ENCODE measurements at regions not wholly inside any gene's neighbourhood (a gene's known extent, or its start where the extent isn't known, plus 50 kb on each side); places are given as distances from the start of the nearest gene placed in this dataset.

DNA sequence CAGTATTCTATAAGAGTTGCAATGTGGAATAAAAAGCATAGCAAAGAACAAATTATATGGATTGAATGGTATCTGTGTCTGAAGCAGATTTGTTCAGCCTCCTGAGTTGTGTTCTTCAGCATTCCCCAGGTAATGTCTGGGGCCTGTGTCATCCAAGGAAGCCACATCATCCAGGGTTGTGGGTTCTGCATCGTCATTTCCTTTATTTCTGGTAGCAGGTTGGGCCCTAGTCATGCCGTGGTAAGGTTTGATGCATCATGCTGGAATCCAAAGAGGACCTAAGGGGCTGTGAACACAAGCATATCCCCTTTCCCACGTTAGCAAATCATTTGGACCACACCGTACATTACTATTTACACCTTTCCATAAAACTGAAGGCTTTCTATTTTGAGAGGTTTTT, 131.0 kb upstream of the ZNF91 start:
- Mint-ChIP-seq H3K36me3 (no peaks in the 10 kb centered on the region), H3K27ac (no peak overlapping the region), H3K27me3 (no peaks in the 10 kb centered on the region), H3K4me3 (no peak overlapping the region), H3K4me1 (peaks cover 2% of the 10 kb centered on the region), H3K9me3 (peaks cover 10% of the 10 kb centered on the region)
- no peak for ATAC-seq (ENCODE audit: low read depth)
- no peak for DNase-seq (ENCODE audit: low spot score in 2 of 2)

DNA sequence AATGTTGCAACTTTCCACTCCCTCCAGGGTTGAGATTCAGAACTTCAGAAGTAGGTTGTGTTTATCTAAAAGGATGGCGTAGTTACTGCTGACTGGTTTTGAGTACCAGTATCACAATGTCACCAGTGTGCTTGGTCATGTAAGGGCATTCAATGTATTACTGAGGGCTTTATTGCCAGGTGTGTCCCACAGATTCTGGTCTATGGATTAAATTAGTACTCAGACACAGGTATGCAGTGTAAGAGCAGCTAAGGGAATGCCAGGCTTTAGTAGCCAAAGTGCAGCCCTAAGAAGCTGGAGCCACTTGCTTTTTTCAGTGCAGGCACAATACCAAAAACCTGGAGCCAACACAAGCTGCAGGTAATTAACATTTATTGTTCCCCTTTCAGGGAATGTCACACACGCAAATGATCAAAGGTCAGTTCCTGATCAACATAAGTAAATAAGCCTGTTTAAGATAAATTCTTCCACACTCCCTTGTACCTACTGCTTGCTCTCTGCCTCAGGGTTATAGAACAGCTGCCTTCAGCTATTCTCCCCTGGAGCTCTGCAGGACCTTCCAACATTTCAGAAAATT, 130.1 kb upstream of the ZNF91 start:
- H3K36me3 Mint-ChIP-seq: no peaks in the 10 kb centered on the region
- H3K4me1 Mint-ChIP-seq: peaks cover 2% of the 10 kb centered on the region

DNA sequence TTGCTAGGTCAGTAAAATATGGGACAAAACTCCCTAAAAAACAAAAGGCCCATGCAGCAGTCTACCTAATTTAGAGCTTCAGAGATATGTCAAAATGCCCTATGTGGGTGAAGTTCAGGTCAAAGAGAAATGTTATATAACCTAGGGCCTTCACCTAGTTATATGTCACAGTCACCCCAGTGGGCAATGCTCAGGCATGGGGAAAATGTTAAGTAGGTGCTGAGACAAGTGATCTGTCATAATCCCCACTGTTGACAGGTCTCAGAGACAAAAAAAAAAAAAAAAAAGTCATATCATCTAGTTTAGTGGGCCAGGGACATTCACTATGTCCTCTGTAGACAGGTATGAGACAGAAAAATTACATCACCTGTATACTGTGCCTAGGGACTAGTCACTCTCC, 128.6 kb upstream of the ZNF91 start:
- no peak for ATAC-seq (ENCODE audit: low read depth)
- Mint-ChIP-seq H3K27me3 (peaks cover 2% of the 10 kb centered on the region), H3K4me3 (no peak overlapping the region), H3K9me3 (peaks cover 10% of the 10 kb centered on the region), H3K4me1 (peaks cover 2% of the 10 kb centered on the region), H3K36me3 (no peaks in the 10 kb centered on the region), H3K27ac (no peak overlapping the region)
- no peak for DNase-seq (ENCODE audit: low spot score in 2 of 2)

More for the DNA sequence above, 130.1 kb upstream of the ZNF91 start:
- no peak overlapping the region for H3K27ac Mint-ChIP-seq
- peaks cover 10% of the 10 kb centered on the region for H3K9me3 Mint-ChIP-seq
- ATAC-seq (ENCODE audit: low read depth): no peak
- H3K4me3 Mint-ChIP-seq: no peak overlapping the region
- no peak for DNase-seq (ENCODE audit: low spot score in 2 of 2)
- no peaks in the 10 kb centered on the region for H3K27me3 Mint-ChIP-seq

DNA sequence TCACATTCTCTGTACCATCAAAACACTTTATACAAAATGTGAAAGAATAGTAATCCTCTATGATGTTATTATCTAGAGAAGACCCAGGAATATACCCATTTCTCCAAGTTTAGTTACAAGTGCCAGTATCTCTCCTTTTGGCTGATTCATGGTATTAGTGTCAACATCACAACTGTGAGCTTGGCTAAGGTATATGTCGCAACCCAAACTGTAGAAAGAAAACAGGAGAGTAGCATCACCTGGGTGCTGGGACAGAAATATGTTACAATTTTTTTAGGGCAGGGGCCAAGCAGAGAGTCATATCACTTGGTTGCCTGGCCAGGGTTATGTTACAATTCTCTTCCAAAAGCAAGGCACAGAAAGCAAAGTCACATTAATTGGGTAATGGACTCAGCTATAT, 127.2 kb upstream of the ZNF91 start:
- no peak for ATAC-seq (ENCODE audit: low read depth)
- no peak for DNase-seq (ENCODE audit: low spot score in 2 of 2)
- Mint-ChIP-seq H3K36me3 (no peaks in the 10 kb centered on the region), H3K27me3 (peaks cover 3% of the 10 kb centered on the region), H3K4me1 (no peaks in the 10 kb centered on the region), H3K9me3 (peaks cover 9% of the 10 kb centered on the region), H3K27ac (no peak overlapping the region), H3K4me3 (no peak overlapping the region)

DNA sequence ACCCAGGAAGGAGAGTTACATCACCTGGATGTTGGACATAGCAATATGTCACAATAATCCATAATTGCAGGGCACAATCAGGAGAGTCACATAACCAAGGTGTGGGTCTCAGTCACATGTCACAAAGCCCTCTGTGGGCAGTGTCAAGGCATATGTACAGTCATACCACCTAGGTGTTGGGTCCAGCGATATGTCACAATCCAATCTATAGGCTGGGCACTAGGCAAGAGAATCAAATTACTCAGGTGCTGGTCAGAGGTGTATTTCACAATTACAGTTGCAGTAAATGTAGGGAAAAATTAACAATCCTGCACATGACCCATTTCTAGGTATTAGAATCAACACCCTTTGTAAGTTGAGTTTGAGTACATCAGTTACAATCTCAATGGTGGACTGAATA, 126.2 kb upstream of the ZNF91 start:
- Mint-ChIP-seq H3K27me3 (peaks cover 3% of the 10 kb centered on the region), H3K36me3 (no peaks in the 10 kb centered on the region), H3K4me3 (no peak overlapping the region), H3K27ac (no peak overlapping the region), H3K9me3 (peaks cover 9% of the 10 kb centered on the region), H3K4me1 (no peaks in the 10 kb centered on the region)
- DNase-seq (ENCODE audit: low spot score in 2 of 2) (no peak), ATAC-seq (ENCODE audit: low read depth) (no peak)

DNA sequence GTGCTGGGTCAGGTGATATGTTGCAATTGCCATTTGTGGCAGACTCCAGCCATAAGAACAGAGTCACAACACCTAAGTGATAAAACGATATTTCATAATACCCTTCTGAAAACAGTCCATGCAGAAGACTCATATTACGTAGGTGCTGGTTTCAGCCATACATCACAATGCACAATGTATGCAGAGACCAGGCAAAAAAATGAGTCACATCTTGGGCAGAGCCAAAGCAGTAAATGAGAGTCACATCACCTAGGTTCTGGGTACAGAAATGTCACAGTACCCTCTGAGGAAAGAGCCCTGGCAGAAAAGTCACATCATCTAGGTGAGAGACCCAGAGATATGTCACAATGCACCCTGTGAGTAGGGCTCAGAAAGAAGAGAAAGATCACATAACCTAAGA, 125.2 kb upstream of the ZNF91 start:
- no peak for ATAC-seq (ENCODE audit: low read depth)
- peaks cover 3% of the 10 kb centered on the region for H3K27me3 Mint-ChIP-seq
- no peak overlapping the region for H3K27ac Mint-ChIP-seq
- DNase-seq (ENCODE audit: low spot score in 2 of 2): no peak
- H3K4me3 Mint-ChIP-seq: no peak overlapping the region
- no peaks in the 10 kb centered on the region for H3K36me3 Mint-ChIP-seq
- H3K4me1 Mint-ChIP-seq: no peaks in the 10 kb centered on the region
- H3K9me3 Mint-ChIP-seq: peaks cover 4% of the 10 kb centered on the region

DNA sequence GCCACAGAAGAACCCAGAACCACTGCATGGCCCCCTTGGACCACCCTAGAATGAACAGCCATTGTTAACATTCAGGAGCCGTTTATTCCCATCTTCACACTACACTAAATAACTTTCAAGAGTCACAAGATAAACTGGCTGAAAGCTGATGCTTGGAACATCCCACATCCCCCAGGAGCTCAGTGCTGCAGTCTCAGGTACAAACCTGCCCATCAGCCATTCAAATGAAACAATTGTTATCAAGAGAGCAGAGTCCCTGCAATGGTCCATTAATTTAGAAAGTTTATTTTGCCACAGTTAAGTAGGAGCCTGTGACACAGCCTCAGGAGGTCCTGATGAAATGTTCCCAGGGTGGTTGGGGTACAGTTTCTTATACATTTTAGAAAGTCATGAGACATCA, 123.8 kb upstream of the ZNF91 start:
- Mint-ChIP-seq H3K4me1 (no peaks in the 10 kb centered on the region), H3K4me3 (no peak overlapping the region), H3K9me3 (peaks cover 4% of the 10 kb centered on the region), H3K36me3 (no peaks in the 10 kb centered on the region), H3K27me3 (peaks cover 3% of the 10 kb centered on the region), H3K27ac (no peak overlapping the region)
- ATAC-seq (ENCODE audit: low read depth) (no peak), DNase-seq (ENCODE audit: low spot score in 2 of 2) (no peak)

DNA sequence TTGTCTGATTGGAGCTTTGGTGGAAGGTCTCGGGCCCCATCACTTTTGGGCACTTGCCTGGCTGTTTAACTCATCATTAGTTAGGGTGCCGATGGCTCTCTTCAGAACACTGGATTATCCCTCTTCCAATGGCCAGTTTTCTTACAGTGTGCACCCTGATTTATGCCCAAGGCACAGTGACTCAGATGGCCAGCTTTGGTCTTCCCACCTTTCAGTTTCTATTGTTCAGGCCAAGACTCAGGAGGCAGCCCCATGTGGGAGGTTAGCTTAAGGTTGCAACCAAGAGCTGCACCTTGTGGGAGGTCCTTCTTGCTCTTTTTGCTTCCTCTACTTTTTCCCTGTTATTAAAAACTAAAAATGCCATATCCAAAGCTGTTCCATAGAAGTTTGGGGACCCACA, 121.0 kb upstream of the ZNF91 start:
- Mint-ChIP-seq H3K9me3 (peaks cover 4% of the 10 kb centered on the region), H3K27me3 (peaks cover 3% of the 10 kb centered on the region)

DNA sequence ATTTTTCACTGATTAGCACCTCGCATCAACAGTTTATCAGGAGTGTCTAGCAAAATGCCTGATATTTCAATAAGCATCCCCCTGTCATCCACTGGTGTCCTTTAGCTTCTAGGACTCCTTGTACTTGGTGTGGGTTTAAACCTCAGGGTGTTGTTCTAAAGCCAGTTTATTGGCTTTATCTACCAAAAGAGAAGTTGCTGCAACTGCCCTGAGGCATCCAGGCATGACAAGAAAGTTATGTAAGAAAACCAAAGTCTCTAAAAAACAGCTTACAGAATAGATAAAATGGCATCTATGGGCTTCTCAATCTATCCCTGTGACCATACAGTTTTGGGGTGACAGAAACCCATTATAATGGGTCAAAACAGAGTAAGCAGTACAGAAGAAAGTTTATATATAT, 120.3 kb upstream of the ZNF91 start:
- Mint-ChIP-seq H3K36me3 (no peaks in the 10 kb centered on the region), H3K4me3 (no peak overlapping the region), H3K4me1 (no peaks in the 10 kb centered on the region), H3K9me3 (peaks cover 6% of the 10 kb centered on the region), H3K27me3 (peaks cover 3% of the 10 kb centered on the region), H3K27ac (no peak overlapping the region)
- ATAC-seq (ENCODE audit: low read depth): no peak
- DNase-seq (ENCODE audit: low spot score in 2 of 2): no peak

More for the DNA sequence above, 121.0 kb upstream of the ZNF91 start:
- Mint-ChIP-seq H3K4me3 (no peak overlapping the region), H3K4me1 (no peaks in the 10 kb centered on the region), H3K36me3 (no peaks in the 10 kb centered on the region), H3K27ac (no peak overlapping the region)
- no peak for ATAC-seq (ENCODE audit: low read depth)
- no peak for DNase-seq (ENCODE audit: low spot score in 2 of 2)

DNA sequence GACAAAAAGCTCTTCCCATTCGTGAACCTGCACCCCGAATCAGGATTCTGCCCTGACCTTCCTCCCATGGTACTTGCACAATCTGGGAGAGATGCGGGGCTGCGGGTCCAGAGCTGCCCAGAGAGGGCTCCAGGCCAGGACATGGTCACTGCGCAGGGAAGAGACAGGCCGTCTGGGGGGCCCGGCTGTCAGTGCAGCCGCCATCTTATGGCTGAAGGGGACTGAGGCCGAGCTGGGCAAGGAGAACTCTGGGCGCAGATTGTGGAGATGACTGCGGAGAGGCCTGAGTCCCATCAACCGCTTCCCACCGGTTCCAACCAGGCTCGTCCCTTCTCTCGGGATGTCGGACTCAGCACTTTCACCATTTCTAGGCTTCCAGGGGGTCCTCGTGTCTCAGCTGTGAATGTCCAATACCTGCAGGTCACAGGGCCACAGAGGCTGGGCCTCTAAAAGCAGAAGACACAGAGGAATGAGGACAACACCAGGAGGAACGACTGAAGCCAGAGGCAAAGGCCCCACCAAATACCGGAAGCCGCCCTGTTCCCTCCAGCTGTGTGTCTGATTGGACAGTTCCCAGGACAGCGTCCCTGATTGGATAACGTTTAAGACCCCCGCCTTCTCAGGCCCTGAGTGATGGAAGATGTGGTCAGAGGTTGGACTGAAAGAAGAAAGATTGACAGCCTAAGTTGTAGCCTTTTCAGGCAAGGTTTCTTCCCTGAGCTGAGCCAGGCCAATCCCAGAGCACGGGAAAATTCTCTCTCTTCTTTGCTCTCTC, 117.1 kb upstream of the ZNF91 start:
- H3K27ac Mint-ChIP-seq: no peak overlapping the region
- DNase-seq (ENCODE audit: low spot score in 2 of 2) (no peak), ATAC-seq (ENCODE audit: low read depth) (no peak)
- peaks cover 3% of the 10 kb centered on the region for H3K9me3 Mint-ChIP-seq
- H3K4me3 Mint-ChIP-seq: no peak overlapping the region
- no peaks in the 10 kb centered on the region for H3K27me3 Mint-ChIP-seq
- H3K4me1 Mint-ChIP-seq: no peaks in the 10 kb centered on the region
- no peaks in the 10 kb centered on the region for H3K36me3 Mint-ChIP-seq

DNA sequence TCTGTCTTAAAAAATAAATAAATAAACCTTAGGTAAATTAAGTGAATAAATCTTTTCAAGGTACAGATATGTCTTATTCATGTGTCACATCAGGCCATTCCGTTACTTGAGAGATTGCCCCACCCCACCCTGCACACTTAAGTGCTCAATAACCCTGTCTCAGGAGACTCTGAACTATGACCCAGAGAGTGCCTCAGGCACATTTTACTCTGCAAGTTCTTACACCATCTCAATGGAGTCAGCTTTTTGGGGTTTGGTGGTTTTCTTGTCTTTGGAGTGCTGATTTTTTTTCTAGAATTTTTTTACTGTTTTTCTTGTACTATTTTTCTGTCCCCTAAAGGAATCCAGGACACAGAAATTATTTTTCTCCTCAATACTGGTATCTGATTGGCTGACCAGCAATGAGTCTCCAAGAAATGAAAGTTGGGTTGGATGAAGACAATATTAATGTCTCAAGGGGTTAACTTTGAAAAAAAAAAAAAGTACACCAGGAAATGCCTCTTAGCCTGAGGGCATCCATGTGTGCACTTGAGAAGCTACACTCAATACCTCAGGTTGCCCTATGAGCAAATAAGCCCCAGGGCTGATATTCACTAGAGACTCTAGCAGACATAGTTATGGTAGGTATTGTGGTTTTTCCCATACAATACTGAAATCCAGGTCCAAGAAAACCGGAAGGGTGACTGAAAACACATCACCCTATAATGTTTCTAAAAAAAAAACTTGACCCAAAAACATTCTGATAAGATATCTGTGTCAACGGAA, 114.6 kb upstream of the ZNF91 start:
- Mint-ChIP-seq H3K4me3 (no peak overlapping the region), H3K36me3 (no peaks in the 10 kb centered on the region), H3K27me3 (no peaks in the 10 kb centered on the region), H3K27ac (no peak overlapping the region), H3K4me1 (no peaks in the 10 kb centered on the region), H3K9me3 (peaks cover 3% of the 10 kb centered on the region)
- ATAC-seq (ENCODE audit: low read depth): no peak
- DNase-seq (ENCODE audit: low spot score in 2 of 2): no peak

DNA sequence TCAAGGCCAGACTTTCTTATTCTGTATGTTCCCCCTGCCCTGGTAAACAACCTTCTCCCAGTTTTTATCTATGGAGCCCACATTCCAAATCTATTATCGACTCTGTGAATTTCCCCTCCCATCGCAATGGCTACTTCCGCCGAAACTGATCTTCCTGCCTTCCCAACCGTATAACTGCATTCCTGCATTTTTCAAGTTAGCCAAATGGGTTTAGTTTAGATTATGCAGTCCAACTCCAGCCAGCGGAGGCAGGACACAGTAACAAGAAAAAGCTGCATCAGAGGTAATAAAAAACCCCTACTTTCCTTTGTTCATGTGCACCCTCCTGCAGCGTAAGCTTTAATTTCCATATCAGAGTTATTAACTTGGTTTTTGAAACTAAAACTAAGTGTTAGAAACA, 112.2 kb upstream of the ZNF91 start:
- Mint-ChIP-seq H3K27ac (no peak overlapping the region), H3K4me1 (no peaks in the 10 kb centered on the region), H3K4me3 (no peak overlapping the region), H3K36me3 (no peaks in the 10 kb centered on the region), H3K27me3 (no peaks in the 10 kb centered on the region), H3K9me3 (peaks cover 3% of the 10 kb centered on the region)
- ATAC-seq (ENCODE audit: low read depth): no peak
- DNase-seq (ENCODE audit: low spot score in 2 of 2): no peak

DNA sequence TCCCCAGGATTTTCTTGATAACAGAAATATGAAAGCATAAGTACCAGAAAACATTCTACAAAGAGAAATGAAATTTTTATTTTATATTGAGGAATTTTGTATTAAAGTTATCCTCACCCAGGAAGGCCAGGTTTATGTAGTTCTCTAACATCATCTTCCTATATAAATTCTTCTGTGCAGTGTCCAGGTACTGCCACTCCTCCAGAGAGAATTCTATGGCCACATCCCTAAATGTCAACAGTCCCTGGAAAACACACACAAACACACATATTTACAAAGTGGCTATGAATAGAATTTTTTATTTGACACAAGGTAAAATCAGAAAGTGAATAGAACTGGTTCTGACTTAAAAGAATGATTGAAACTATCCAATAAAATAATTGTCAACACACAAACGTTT, 110.5 kb upstream of the ZNF91 start:
- Mint-ChIP-seq H3K27me3 (no peaks in the 10 kb centered on the region), H3K4me1 (no peaks in the 10 kb centered on the region), H3K27ac (no peak overlapping the region), H3K36me3 (no peaks in the 10 kb centered on the region), H3K4me3 (no peak overlapping the region), H3K9me3 (no peaks in the 10 kb centered on the region)
- no peak for DNase-seq (ENCODE audit: low spot score in 2 of 2)
- no peak for ATAC-seq (ENCODE audit: low read depth)

DNA sequence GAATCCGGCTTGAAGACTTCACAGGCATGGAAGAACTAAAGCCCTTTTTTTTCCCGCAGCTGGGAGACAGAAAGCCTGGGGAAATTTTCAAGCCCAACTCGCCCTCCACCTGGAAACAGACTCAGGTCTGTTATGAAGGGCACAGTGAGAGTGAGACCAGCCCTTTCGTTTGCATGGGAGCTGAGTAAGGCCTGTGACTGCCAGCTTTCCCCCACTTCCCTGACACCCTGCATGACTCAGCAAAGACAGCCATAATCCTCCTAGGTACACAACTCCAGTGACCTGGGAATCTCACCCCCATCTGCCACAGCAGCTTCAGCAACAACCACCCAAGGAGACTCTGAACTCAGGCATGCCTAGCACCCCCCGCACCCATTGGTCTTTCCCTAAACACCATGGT, 87.6 kb upstream of the ZNF91 start:
- no peak overlapping the region for H3K4me3 Mint-ChIP-seq
- no peak for ATAC-seq (ENCODE audit: low read depth)
- no peak overlapping the region for H3K27ac Mint-ChIP-seq
- H3K27me3 Mint-ChIP-seq: no peaks in the 10 kb centered on the region
- H3K36me3 Mint-ChIP-seq: no peaks in the 10 kb centered on the region
- no peaks in the 10 kb centered on the region for H3K4me1 Mint-ChIP-seq
- H3K9me3 Mint-ChIP-seq: peaks cover 10% of the 10 kb centered on the region
- no peak for DNase-seq (ENCODE audit: low spot score in 2 of 2)

All from memory B cell (primary cell).